ENCODE measurements at regions not wholly inside any gene's neighbourhood (a gene's known extent, or its start where the extent isn't known, plus 50 kb on each side); places are given as distances from the start of the nearest gene placed in this dataset.

- H2AFZ ChIP-seq (ENCODE audit: low read length) = no peak overlapping the region
- H3K4me2 ChIP-seq (ENCODE audit: low read depth, low read length, poor library complexity, severe bottlenecking) = no peak overlapping the region
- DNase-seq = no peak
- H3K4me1 ChIP-seq (ENCODE audit: low read length) = no peaks in the 10 kb centered on the region
- H3K27ac ChIP-seq (ENCODE audit: low read length) = no peak overlapping the region
- H3K9me3 ChIP-seq (ENCODE audit: low read length) = no peaks in the 10 kb centered on the region
- no peak overlapping the region for H3K9ac ChIP-seq (ENCODE audit: low read length)
- no peak overlapping the region for H3K4me3 ChIP-seq (ENCODE audit: low read length)
- no peaks in the 10 kb centered on the region for H3K79me2 ChIP-seq (ENCODE audit: low read length)
- no peaks in the 10 kb centered on the region for H3K36me3 ChIP-seq (ENCODE audit: insufficient read depth, low read length)
- no peaks in the 10 kb centered on the region for H4K20me1 ChIP-seq (ENCODE audit: insufficient read depth, low read depth, low read length)
- no peaks in the 10 kb centered on the region for H3K9me2 ChIP-seq (replicated peaks; ENCODE audit: insufficient read depth, low read length)
- no peaks in the 10 kb centered on the region for H3K27me3 ChIP-seq (ENCODE audit: low read length)
These were observed 468.0 kb downstream of the TOX3 start for GRCh38 chr16:52078716-52079655.

- Histone ChIP-seq H3K4me3 (ENCODE audit: low read length) (no peak overlapping the region), H2AFZ (ENCODE audit: low read length) (no peak overlapping the region), H4K20me1 (ENCODE audit: insufficient read depth, low read depth, low read length) (no peaks in the 10 kb centered on the region), H3K36me3 (ENCODE audit: insufficient read depth, low read length) (no peaks in the 10 kb centered on the region), H3K4me2 (ENCODE audit: low read depth, low read length, poor library complexity, severe bottlenecking) (no peak overlapping the region), H3K9ac (ENCODE audit: low read length) (no peak overlapping the region), H3K79me2 (ENCODE audit: low read length) (no peaks in the 10 kb centered on the region), H3K27me3 (ENCODE audit: low read length) (no peaks in the 10 kb centered on the region), H3K9me3 (ENCODE audit: low read length) (no peaks in the 10 kb centered on the region), H3K4me1 (ENCODE audit: low read length) (no peaks in the 10 kb centered on the region), H3K27ac (ENCODE audit: low read length) (no peak overlapping the region), H3K9me2 (replicated peaks; ENCODE audit: insufficient read depth, low read length) (no peaks in the 10 kb centered on the region)
- no peak for DNase-seq
These were observed 469.3 kb downstream of the TOX3 start for GRCh38 chr16:52077607-52078006.

GRCh38 chr16:52076801-52077201 is 470.1 kb downstream of the TOX3 start:
- H3K4me2 ChIP-seq (ENCODE audit: low read depth, low read length, poor library complexity, severe bottlenecking) = no peak overlapping the region
- no peak for DNase-seq

GRCh38 chr16:52076332-52076731 is 470.6 kb downstream of the TOX3 start:
- Histone ChIP-seq H3K4me1 (ENCODE audit: low read length) (no peaks in the 10 kb centered on the region), H3K9me2 (replicated peaks; ENCODE audit: insufficient read depth, low read length) (no peaks in the 10 kb centered on the region), H3K9me3 (ENCODE audit: low read length) (no peaks in the 10 kb centered on the region), H3K4me3 (ENCODE audit: low read length) (no peak overlapping the region), H3K27ac (ENCODE audit: low read length) (no peak overlapping the region), H3K79me2 (ENCODE audit: low read length) (no peaks in the 10 kb centered on the region), H3K27me3 (ENCODE audit: low read length) (no peaks in the 10 kb centered on the region), H2AFZ (ENCODE audit: low read length) (no peak overlapping the region), H3K36me3 (ENCODE audit: insufficient read depth, low read length) (no peaks in the 10 kb centered on the region), H4K20me1 (ENCODE audit: insufficient read depth, low read depth, low read length) (no peaks in the 10 kb centered on the region), H3K9ac (ENCODE audit: low read length) (no peak overlapping the region), H3K4me2 (ENCODE audit: low read depth, low read length, poor library complexity, severe bottlenecking) (no peak overlapping the region)
- no peak for DNase-seq

More at GRCh38 chr16:52076801-52077201, 470.1 kb downstream of the TOX3 start:
- H3K9me2 ChIP-seq (replicated peaks; ENCODE audit: insufficient read depth, low read length) = no peaks in the 10 kb centered on the region
- no peaks in the 10 kb centered on the region for H3K4me1 ChIP-seq (ENCODE audit: low read length)
- no peak overlapping the region for H3K4me3 ChIP-seq (ENCODE audit: low read length)
- no peak overlapping the region for H3K9ac ChIP-seq (ENCODE audit: low read length)
- H2AFZ ChIP-seq (ENCODE audit: low read length) = no peak overlapping the region
- no peaks in the 10 kb centered on the region for H3K79me2 ChIP-seq (ENCODE audit: low read length)
- H4K20me1 ChIP-seq (ENCODE audit: insufficient read depth, low read depth, low read length) = no peaks in the 10 kb centered on the region
- no peaks in the 10 kb centered on the region for H3K9me3 ChIP-seq (ENCODE audit: low read length)
- H3K27ac ChIP-seq (ENCODE audit: low read length) = no peak overlapping the region
- no peaks in the 10 kb centered on the region for H3K36me3 ChIP-seq (ENCODE audit: insufficient read depth, low read length)
- no peaks in the 10 kb centered on the region for H3K27me3 ChIP-seq (ENCODE audit: low read length)

GRCh38 chr16:52074133-52074532 is 472.8 kb downstream of the TOX3 start:
- Histone ChIP-seq H3K4me2 (ENCODE audit: low read depth, low read length, poor library complexity, severe bottlenecking) (no peak overlapping the region), H3K4me1 (ENCODE audit: low read length) (no peaks in the 10 kb centered on the region), H2AFZ (ENCODE audit: low read length) (no peak overlapping the region), H3K4me3 (ENCODE audit: low read length) (no peak overlapping the region), H3K27ac (ENCODE audit: low read length) (no peak overlapping the region), H3K9me3 (ENCODE audit: low read length) (no peaks in the 10 kb centered on the region), H3K36me3 (ENCODE audit: insufficient read depth, low read length) (no peaks in the 10 kb centered on the region), H3K27me3 (ENCODE audit: low read length) (no peaks in the 10 kb centered on the region), H3K79me2 (ENCODE audit: low read length) (no peaks in the 10 kb centered on the region), H3K9me2 (replicated peaks; ENCODE audit: insufficient read depth, low read length) (no peaks in the 10 kb centered on the region), H4K20me1 (ENCODE audit: insufficient read depth, low read depth, low read length) (no peaks in the 10 kb centered on the region), H3K9ac (ENCODE audit: low read length) (no peak overlapping the region)
- no peak for DNase-seq

GRCh38 chr16:52073024-52073423 is 473.9 kb downstream of the TOX3 start:
- H3K9ac ChIP-seq (ENCODE audit: low read length) = no peak overlapping the region
- H3K4me2 ChIP-seq (ENCODE audit: low read depth, low read length, poor library complexity, severe bottlenecking) = no peak overlapping the region
- no peaks in the 10 kb centered on the region for H3K79me2 ChIP-seq (ENCODE audit: low read length)
- no peaks in the 10 kb centered on the region for H3K27me3 ChIP-seq (ENCODE audit: low read length)
- no peak overlapping the region for H3K27ac ChIP-seq (ENCODE audit: low read length)
- no peaks in the 10 kb centered on the region for H4K20me1 ChIP-seq (ENCODE audit: insufficient read depth, low read depth, low read length)
- H2AFZ ChIP-seq (ENCODE audit: low read length) = no peak overlapping the region
- H3K4me1 ChIP-seq (ENCODE audit: low read length) = no peaks in the 10 kb centered on the region
- H3K9me3 ChIP-seq (ENCODE audit: low read length) = no peaks in the 10 kb centered on the region
- no peak for DNase-seq
- no peaks in the 10 kb centered on the region for H3K9me2 ChIP-seq (replicated peaks; ENCODE audit: insufficient read depth, low read length)
- H3K4me3 ChIP-seq (ENCODE audit: low read length) = no peak overlapping the region
- H3K36me3 ChIP-seq (ENCODE audit: insufficient read depth, low read length) = no peaks in the 10 kb centered on the region

- no peak for DNase-seq
- H3K27me3 ChIP-seq (ENCODE audit: low read length) = no peaks in the 10 kb centered on the region
- no peaks in the 10 kb centered on the region for H4K20me1 ChIP-seq (ENCODE audit: insufficient read depth, low read depth, low read length)
- H3K79me2 ChIP-seq (ENCODE audit: low read length) = no peaks in the 10 kb centered on the region
- H3K9ac ChIP-seq (ENCODE audit: low read length) = no peak overlapping the region
- H3K9me3 ChIP-seq (ENCODE audit: low read length) = no peaks in the 10 kb centered on the region
- H3K36me3 ChIP-seq (ENCODE audit: insufficient read depth, low read length) = no peaks in the 10 kb centered on the region
- H3K4me1 ChIP-seq (ENCODE audit: low read length) = no peaks in the 10 kb centered on the region
- H3K4me2 ChIP-seq (ENCODE audit: low read depth, low read length, poor library complexity, severe bottlenecking) = no peak overlapping the region
- no peak overlapping the region for H3K27ac ChIP-seq (ENCODE audit: low read length)
- H2AFZ ChIP-seq (ENCODE audit: low read length) = no peak overlapping the region
- no peak overlapping the region for H3K4me3 ChIP-seq (ENCODE audit: low read length)
- H3K9me2 ChIP-seq (replicated peaks; ENCODE audit: insufficient read depth, low read length) = no peaks in the 10 kb centered on the region
These were observed 475.8 kb downstream of the TOX3 start for GRCh38 chr16:52071101-52071500.

- H3K9ac ChIP-seq (ENCODE audit: low read length) = no peak overlapping the region
- no peak overlapping the region for H2AFZ ChIP-seq (ENCODE audit: low read length)
- H3K4me3 ChIP-seq (ENCODE audit: low read length) = no peak overlapping the region
- H3K36me3 ChIP-seq (ENCODE audit: insufficient read depth, low read length) = no peaks in the 10 kb centered on the region
- H3K27me3 ChIP-seq (ENCODE audit: low read length) = no peaks in the 10 kb centered on the region
- no peaks in the 10 kb centered on the region for H4K20me1 ChIP-seq (ENCODE audit: insufficient read depth, low read depth, low read length)
- H3K79me2 ChIP-seq (ENCODE audit: low read length) = no peaks in the 10 kb centered on the region
- no peak overlapping the region for H3K27ac ChIP-seq (ENCODE audit: low read length)
- no peaks in the 10 kb centered on the region for H3K9me2 ChIP-seq (replicated peaks; ENCODE audit: insufficient read depth, low read length)
- no peak for DNase-seq
- no peak overlapping the region for H3K4me2 ChIP-seq (ENCODE audit: low read depth, low read length, poor library complexity, severe bottlenecking)
- H3K9me3 ChIP-seq (ENCODE audit: low read length) = no peaks in the 10 kb centered on the region
- H3K4me1 ChIP-seq (ENCODE audit: low read length) = no peaks in the 10 kb centered on the region
These were observed 476.4 kb downstream of the TOX3 start for GRCh38 chr16:52070341-52071057.

All from Karpas-422 (cell line).